ENCODE measurements at regions not wholly inside any gene's neighbourhood (a gene's known extent, or its start where the extent isn't known, plus 50 kb on each side); places are given as distances from the start of the nearest gene placed in this dataset.

DNA sequence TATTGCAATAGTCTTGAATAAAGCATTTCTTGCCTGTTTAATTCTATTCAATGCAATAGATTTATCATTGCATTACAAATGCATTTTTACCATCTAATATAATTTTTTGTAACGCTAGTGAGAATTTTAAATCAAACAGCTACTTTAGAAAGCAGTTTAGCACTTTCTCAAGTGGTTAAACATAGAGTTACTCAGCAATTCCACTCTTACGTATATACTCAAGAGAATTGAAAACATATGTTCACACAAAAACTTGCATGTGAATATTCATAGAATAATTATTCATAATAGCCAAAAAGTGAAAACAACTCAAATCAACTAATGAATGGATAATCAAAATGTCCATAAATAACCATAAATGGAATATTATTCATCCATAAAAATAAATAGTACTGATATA, 244.7 kb downstream of the TMEM167A start:
- TF ChIP-seq, protein P1, sequence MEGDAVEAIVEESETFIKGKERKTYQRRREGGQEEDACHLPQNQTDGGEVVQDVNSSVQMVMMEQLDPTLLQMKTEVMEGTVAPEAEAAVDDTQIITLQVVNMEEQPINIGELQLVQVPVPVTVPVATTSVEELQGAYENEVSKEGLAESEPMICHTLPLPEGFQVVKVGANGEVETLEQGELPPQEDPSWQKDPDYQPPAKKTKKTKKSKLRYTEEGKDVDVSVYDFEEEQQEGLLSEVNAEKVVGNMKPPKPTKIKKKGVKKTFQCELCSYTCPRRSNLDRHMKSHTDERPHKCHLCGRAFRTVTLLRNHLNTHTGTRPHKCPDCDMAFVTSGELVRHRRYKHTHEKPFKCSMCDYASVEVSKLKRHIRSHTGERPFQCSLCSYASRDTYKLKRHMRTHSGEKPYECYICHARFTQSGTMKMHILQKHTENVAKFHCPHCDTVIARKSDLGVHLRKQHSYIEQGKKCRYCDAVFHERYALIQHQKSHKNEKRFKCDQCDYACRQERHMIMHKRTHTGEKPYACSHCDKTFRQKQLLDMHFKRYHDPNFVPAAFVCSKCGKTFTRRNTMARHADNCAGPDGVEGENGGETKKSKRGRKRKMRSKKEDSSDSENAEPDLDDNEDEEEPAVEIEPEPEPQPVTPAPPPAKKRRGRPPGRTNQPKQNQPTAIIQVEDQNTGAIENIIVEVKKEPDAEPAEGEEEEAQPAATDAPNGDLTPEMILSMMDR (IDR thresholded peaks at IDR 0.05; ENCODE audit: borderline replicate concordance, insufficient read depth, low read depth, low read length), result no peak
- H3K4me3 ChIP-seq (ENCODE audit: low read depth, low read length), result no peak overlapping the region

DNA sequence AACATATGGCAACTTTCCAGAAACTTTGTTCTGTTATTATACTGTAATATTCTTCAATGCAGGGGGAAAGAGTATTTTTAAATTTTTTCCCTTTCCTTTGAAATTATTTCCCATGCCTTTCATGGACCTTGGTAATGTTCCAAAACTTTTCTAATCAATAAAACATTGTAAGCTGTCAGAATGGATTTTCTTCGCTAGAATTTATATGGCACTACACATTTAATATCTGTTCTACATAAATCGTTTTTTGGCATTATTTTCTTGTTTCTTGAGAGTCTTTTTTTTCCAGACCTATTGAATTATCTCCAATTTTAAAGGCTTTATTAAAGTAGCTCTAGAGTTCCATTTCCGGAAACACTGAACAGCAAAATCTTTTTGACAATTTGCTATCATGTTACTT, 249.0 kb downstream of the TMEM167A start:
- H3K4me3 ChIP-seq (ENCODE audit: low read depth, low read length), result no peak overlapping the region
- TF ChIP-seq, protein P1 (IDR thresholded peaks at IDR 0.05; ENCODE audit: borderline replicate concordance, insufficient read depth, low read depth, low read length), result no peak

DNA sequence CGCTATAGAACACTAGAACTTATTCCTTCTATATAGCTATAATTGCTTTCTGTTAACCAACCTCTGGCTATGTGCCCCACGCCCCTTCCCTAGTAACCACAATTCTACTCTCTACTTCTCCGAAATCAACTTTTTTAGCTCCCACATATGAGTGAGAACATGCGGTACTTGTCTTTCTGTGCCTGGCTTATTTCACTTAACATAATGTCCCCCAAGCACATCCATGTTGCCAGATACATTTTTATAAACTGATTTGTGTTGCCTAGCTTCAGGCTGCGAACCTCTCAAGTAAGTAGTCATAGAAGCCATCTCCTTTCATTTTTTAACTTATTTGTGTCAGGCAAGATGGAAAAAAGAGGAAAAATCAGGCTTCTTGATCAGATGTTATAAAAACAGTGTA, 249.5 kb downstream of the TMEM167A start:
- H3K4me3 ChIP-seq (ENCODE audit: low read depth, low read length), result no peak overlapping the region
- TF ChIP-seq, protein P1 (IDR thresholded peaks at IDR 0.05; ENCODE audit: borderline replicate concordance, insufficient read depth, low read depth, low read length), result no peak

DNA sequence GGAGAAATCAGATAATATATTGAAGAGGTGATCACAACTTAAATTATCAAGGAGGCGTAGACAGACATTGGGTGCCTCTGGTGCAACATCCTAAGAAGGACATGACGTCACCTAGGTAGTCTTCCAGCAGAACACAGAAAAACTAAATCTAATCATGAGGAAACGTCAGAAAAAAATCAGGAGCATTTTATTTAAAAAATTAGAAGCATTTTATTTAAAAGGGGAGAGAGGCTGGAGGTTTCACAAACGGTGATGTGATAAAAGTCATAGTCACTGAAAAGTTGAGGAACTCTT, 254.6 kb downstream of the TMEM167A start:
- no peak overlapping the region for H3K4me3 ChIP-seq (ENCODE audit: low read depth, low read length)
- TF ChIP-seq, protein P1 (IDR thresholded peaks at IDR 0.05; ENCODE audit: borderline replicate concordance, insufficient read depth, low read depth, low read length), result no peak

DNA sequence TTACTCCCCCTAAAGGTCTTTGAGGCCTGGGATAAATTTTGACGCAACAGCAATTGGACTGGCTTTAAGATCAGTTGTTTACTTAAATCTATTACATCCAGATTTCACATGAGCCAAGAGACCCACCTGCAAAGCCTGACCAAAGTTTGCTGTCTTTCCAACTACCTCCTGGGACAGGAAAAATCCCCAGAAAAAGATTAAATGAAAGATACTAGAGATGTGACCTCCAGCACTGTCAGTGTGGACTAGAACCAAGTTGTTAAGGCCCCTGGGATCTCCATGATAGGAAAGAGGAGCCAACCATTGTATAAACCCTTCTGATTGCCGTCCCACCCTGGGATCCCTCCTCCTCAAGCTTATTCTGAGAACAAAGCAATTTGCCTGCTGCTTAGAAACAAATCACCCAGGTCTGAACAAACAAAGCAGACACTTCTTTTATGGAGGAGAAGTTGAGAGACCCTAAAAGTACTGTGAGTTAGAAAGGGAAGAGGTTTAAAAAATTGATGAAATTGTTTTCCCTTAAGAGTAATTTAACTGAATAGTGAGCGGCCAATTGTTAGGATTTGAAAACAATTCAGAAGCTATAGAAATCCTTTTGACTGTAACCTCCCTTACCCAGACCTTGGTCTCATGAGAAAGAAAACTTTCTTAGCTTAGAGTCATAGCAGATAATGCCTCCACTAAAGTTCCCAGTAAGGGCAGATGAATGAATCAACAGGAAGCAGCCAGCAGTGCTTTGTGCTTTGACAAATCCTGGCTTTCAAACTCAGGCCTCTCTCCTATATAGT, 255.2 kb downstream of the TMEM167A start:
- TF ChIP-seq, protein P1 (IDR thresholded peaks at IDR 0.05; ENCODE audit: borderline replicate concordance, insufficient read depth, low read depth, low read length), result no peak
- no peak overlapping the region for H3K4me3 ChIP-seq (ENCODE audit: low read depth, low read length)

DNA sequence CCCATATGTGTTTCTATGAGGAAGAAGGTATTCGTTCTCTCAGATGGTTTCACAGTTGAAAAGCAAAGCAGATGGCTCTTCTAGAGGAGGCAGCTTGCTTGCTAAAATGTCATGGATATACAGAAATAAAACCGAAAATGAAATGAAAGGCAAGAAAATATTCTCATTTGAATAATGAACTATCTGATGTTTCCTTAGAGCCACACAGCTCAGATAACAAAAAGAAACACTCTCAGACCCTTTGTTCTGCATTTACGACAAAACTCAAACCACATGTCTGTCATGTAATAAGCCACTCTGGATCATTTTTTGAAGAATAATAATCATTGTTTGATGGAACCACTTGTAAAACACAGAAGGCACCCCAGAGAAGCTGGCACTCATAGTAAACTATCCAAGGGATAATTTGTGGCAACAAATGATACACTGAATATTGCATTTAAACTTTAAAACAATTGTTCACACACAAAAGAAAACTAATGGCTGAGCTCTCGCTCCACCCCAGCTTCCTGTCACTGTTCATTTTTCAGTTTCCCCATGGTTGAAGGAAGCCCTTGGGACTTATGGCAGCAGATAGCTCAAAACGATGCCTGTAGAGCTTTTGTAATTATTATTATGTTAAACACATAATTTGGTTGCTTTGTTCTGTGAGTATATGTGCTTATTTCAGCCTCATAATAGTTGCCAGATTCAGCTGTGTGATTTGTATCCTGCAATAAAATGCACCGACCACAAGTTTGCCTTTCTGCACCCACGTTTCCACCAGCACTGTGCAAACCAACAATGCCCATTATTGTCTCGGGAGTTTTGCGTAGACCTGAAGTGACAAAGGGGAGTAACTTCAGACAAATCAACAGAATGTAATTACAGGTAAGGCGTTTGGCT, 256.0 kb downstream of the TMEM167A start:
- TF ChIP-seq, protein P1 (IDR thresholded peaks at IDR 0.05; ENCODE audit: borderline replicate concordance, insufficient read depth, low read depth, low read length), result no peak
- H3K4me3 ChIP-seq (ENCODE audit: low read depth, low read length), result no peak overlapping the region

Measured in GM12875 (cell line).